Fibroblast of skin of right quadriceps (primary cell): ENCODE measurements at regions not wholly inside any gene's neighbourhood (a gene's known extent, or its start where the extent isn't known, plus 50 kb on each side); places are given as distances from the start of the nearest gene placed in this dataset.
"Not testable (repeated sequence)": the region's sequence is repeated elsewhere in the genome, so short reads cannot be mapped to it uniquely, and the experiment has no call there.

Source experiments
- DNase-seq: peaks from one replicate; pipeline ENCODE4 v3.0.0-alpha.2; 2013

DNA sequence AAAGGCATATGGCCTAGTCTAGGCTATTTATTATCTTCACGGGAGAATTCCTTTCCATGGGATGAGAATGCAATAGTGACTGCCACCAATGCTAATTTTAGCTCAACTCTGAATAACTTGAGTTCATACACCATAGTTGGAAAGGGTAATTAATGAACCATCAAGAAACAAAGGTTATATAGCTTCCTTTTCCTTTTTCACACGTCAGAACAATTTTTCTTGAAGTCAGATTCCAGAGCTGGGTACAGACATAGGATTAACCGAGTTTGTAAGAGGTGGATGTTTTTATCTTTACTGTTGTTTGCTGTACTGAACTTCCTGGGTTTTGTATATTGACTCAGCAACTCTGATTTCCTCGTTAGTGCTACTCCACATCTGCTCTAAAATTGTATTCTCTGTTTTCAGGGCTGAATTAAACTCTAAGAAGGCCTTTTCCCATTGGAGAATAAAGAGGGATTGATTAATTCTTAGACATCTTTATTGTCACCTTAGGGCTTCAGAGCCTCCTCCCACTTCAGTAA, 262.0 kb downstream of the NUF2 start:
- DNase-seq: no peak

DNA sequence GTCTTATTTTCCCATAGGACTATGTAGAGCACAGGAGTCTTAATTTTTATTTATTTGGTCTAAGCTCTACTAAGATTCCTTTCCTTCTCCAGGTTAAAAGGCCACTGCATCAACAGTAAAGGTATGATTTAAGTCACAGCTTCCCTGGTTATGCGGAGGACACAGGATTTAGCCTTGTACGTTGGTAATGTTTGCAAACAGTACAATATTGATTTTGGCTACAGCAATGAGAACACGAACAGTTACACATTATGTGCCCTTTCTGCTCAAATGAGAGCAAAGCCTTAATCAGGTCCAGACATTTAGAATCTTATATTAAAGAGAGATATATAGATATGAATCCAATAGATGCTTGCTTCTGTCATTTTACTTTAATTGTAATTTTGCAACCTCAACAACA, 264.0 kb downstream of the NUF2 start:
- DNase-seq: no peak

- no peak for DNase-seq
Observed at GRCh38 chr1:163588796-163589195, 267.0 kb downstream of the NUF2 start.

GRCh38 chr1:163589735-163590134, 268.0 kb downstream of the NUF2 start:
- DNase-seq: no peak

GRCh38 chr1:163591131-163591530, 269.4 kb downstream of the NUF2 start:
- DNase-seq: not testable (repeated sequence)

DNA sequence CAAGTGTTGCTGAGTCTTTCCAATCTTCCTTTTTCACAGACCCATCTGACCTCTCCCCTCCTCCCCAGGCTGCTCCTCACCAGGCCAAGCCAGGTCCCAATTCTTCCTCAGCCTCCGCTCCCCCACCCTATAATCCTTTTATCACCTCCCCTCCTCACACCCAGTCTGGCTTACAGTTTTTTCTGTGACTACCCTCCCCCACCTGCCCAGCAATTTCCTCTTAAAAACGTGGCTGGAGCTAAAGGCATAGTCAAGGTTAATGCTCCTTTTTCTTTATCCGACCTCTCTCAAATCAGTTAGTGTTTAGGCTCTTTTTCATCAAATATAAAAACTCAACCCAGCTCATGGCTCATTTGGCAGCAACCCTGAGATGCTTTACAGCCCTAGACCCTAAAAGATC, 270.9 kb downstream of the NUF2 start:
- DNase-seq: not testable (repeated sequence)

GRCh38 chr1:163596106-163596505, 274.4 kb downstream of the NUF2 start:
- not testable (repeated sequence) for DNase-seq

- DNase-seq: no peak
Observed at GRCh38 chr1:163596541-163597258, 274.9 kb downstream of the NUF2 start.

- no peak for DNase-seq
Observed at GRCh38 chr1:163604321-163604720, 282.6 kb downstream of the NUF2 start.

- no peak for DNase-seq
Observed at GRCh38 chr1:163604896-163605295, 283.1 kb downstream of the NUF2 start.

GRCh38 chr1:163608979-163609378, 287.2 kb downstream of the NUF2 start:
- DNase-seq: no peak

GRCh38 chr1:163609858-163610257, 288.1 kb downstream of the NUF2 start:
- no peak for DNase-seq

DNA sequence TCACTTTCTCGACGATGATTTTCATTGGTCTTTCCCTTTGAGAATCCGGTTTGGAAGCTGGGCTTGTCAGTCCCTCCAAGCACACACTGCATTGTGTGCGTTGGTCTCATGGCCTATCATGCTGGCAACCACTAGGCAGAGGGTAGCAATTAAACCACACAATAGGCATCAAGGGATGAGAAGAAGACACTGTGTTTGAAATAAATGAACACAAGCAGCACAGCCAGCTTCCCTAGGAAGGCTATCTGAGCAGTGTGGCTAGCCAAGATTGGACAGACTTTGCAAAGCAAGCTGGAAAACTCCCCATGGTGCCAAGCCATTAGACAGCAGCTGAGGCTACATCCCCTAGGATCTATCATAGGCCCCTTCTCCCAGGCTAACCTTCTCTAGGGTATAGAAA, 288.7 kb downstream of the NUF2 start:
- no peak for DNase-seq

GRCh38 chr1:163614361-163614760, 292.6 kb downstream of the NUF2 start:
- DNase-seq: no peak

DNA sequence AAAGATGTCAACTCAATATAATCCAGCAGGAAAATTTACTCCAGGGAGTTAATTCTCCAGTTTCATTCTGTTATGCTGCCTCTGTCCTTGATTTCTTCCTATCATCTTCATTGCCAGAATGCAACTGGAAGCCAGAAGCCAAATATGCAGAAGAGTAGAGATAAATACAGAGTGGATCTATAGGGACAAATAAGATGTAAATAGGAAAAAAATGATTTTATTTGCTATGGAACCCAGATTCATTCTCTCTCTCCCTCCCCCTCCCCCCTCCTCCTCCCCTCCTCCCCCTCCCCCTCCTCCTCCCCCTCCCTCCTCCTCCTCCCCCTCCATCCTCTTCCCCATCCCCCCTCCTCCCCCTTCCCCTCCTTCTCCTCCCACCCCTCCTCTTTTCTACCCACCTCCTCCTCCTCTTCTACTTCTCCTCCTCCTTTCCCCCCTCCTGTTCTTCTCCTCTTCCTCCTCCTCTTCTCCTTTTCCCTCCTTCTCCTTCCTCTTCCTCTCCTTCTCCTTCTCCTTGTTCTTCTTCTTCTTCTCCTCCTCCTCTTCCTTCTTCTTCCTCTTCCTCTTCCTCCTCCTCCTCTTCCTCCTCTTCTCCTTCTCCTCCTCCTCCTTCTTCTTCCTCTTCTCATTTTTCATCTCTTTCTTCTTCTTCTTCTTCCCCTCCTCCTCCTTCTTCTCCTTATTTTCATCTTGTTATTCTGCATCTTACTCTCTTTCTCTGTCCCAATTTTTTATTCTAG, 306.4 kb downstream of the NUF2 start:
- DNase-seq: no peak

- no peak for DNase-seq
Observed at GRCh38 chr1:163632269-163632668, 310.5 kb downstream of the NUF2 start.

- no peak for DNase-seq
Observed at GRCh38 chr1:163633366-163633765, 311.6 kb downstream of the NUF2 start.

- not testable (repeated sequence) for DNase-seq
Observed at GRCh38 chr1:163645676-163646075, 323.9 kb downstream of the NUF2 start.

GRCh38 chr1:163650624-163651023, 328.9 kb downstream of the NUF2 start:
- no peak for DNase-seq

- no peak for DNase-seq
Observed at GRCh38 chr1:163652441-163652840, 330.7 kb downstream of the NUF2 start.

- no peak for DNase-seq
Observed at GRCh38 chr1:163655565-163655964, 333.8 kb downstream of the NUF2 start.

- no peak for DNase-seq
Observed at GRCh38 chr1:163656095-163656759, 334.5 kb downstream of the NUF2 start.

- DNase-seq: no peak
Observed at GRCh38 chr1:163657719-163658118, 336.0 kb downstream of the NUF2 start.

GRCh38 chr1:163661391-163661790, 339.6 kb downstream of the NUF2 start:
- no peak for DNase-seq
